ENCODE measurements at regions not wholly inside any gene's neighbourhood (a gene's known extent, or its start where the extent isn't known, plus 50 kb on each side); places are given as distances from the start of the nearest gene placed in this dataset.

DNA sequence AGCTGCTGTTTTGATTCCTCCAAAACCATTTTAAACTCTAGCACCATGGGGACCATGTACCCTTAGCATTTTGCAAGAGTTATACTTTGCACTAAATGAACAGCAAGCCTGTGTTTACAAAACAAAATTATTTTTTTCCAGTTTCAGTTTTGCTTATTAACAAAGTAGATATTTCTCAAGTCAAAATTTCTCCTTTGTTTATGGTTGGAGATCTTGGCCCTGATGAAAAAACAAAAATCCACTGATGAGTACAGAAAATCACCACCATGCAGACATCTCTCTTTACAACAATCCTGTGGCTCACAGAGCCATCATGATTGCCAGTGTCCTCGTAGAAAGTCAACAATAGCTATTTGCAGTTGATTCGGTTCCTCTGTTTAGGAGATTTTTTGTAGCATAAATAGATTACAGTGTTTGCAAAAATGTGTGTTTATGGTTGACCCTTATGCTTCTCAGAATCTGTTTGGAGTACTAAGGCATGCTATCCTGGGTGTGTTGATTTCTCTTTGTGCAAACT lies 201.1 kb upstream of the NUDT4 start:
- H3K4me2 ChIP-seq (ENCODE audit: low read length): no peak overlapping the region
- TF ChIP-seq POLR2AphosphoS5 (IDR thresholded peaks at IDR 0.05; ENCODE audit: low read depth, low read length) (no peak), SRF (IDR thresholded peaks at IDR 0.05; ENCODE audit: low read depth) (no peak), EGR1 (IDR thresholded peaks at IDR 0.05; ENCODE audit: low read depth) (no peak), JUND (IDR thresholded peaks at IDR 0.05) (no peak), ZFX (IDR thresholded peaks at IDR 0.05) (no peak), CEBPB (IDR thresholded peaks at IDR 0.05; ENCODE audit: low read depth) (no peak), EZH2 (IDR thresholded peaks at IDR 0.05) (no peak), SP1 (IDR thresholded peaks at IDR 0.05; ENCODE audit: low read depth) (no peak), YY1 (IDR thresholded peaks at IDR 0.05; ENCODE audit: extremely low read depth, insufficient replicate concordance, low read depth, low read length) (no peak)
- TF ChIP-seq, protein P1, sequence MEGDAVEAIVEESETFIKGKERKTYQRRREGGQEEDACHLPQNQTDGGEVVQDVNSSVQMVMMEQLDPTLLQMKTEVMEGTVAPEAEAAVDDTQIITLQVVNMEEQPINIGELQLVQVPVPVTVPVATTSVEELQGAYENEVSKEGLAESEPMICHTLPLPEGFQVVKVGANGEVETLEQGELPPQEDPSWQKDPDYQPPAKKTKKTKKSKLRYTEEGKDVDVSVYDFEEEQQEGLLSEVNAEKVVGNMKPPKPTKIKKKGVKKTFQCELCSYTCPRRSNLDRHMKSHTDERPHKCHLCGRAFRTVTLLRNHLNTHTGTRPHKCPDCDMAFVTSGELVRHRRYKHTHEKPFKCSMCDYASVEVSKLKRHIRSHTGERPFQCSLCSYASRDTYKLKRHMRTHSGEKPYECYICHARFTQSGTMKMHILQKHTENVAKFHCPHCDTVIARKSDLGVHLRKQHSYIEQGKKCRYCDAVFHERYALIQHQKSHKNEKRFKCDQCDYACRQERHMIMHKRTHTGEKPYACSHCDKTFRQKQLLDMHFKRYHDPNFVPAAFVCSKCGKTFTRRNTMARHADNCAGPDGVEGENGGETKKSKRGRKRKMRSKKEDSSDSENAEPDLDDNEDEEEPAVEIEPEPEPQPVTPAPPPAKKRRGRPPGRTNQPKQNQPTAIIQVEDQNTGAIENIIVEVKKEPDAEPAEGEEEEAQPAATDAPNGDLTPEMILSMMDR (IDR thresholded peaks at IDR 0.05 in 2 of 3, conservative IDR thresholded peaks at IDR 0.05 in 1 of 3; ENCODE audit: borderline replicate concordance in 1 of 3, insufficient read depth in 1 of 3, low read depth in 2 of 3, low read length in 2 of 3): no peak
- TF ChIP-seq, protein P2, sequence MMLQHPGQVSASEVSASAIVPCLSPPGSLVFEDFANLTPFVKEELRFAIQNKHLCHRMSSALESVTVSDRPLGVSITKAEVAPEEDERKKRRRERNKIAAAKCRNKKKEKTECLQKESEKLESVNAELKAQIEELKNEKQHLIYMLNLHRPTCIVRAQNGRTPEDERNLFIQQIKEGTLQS (IDR thresholded peaks at IDR 0.05): no peak

More for the DNA sequence above, 201.1 kb upstream of the NUDT4 start:
- H2AFZ ChIP-seq (ENCODE audit: low read depth, low read length, poor library complexity, severe bottlenecking): no peak overlapping the region
- no peaks in the 10 kb centered on the region for H3K9me2 ChIP-seq (ENCODE audit: insufficient read depth)
- no peaks in the 10 kb centered on the region for H3K27me3 ChIP-seq (ENCODE audit: insufficient read depth, low read length)
- DNase-seq (ENCODE audit: low read depth, low spot score): no peak
- H3K9me3 ChIP-seq (ENCODE audit: control insufficient read depth in 1 of 2, insufficient read depth in 1 of 2, low read depth in 1 of 2, low read length in 2 of 2): no peaks in the 10 kb centered on the region
- no peak overlapping the region for H3K4me3 ChIP-seq (replicated peaks in 1 of 2; ENCODE audit: low read depth in 1 of 2, low read length in 2 of 2)
- no peak overlapping the region for H3K9ac ChIP-seq (ENCODE audit: low read length)
- ChIA-PET RAD21 (ENCODE audit: low non-redundant PET in 1 of 2, low total read pairs in 2 of 2, uncharacterized antibody in 2 of 2, unreplicated experiment in 2 of 2) (no interaction called here), CTCF (no interaction called here), POLR2A (no interaction called here)
- no peak for ATAC-seq
- no peaks in the 10 kb centered on the region for H3K36me3 ChIP-seq (ENCODE audit: control insufficient read depth in 1 of 2, insufficient read depth in 2 of 2, low read length in 2 of 2)
- intact Hi-C loops (cut with micrococcal nuclease): no loop called here
- no peaks in the 10 kb centered on the region for H4K20me1 ChIP-seq (ENCODE audit: insufficient read depth)
- BruUV-seq (replicated peaks): no TSS peak
- no peaks in the 10 kb centered on the region for H3K4me1 ChIP-seq (ENCODE audit: control insufficient read depth in 1 of 2, insufficient read depth in 2 of 2, low read length in 2 of 2)
- no peak overlapping the region for H3K27ac ChIP-seq (ENCODE audit: low read depth, low read length)
- no peaks in the 10 kb centered on the region for H3K79me2 ChIP-seq (ENCODE audit: insufficient read depth, low read length)
